HG03378 (cell line): ENCODE measurements at regions not wholly inside any gene's neighbourhood (a gene's known extent, or its start where the extent isn't known, plus 50 kb on each side); places are given as distances from the start of the nearest gene placed in this dataset.

ENCODE experiments used
- ATAC-seq: cut with Tn5 transposase; IDR thresholded peaks from one replicate; pipeline ENCODE4 v1.9.1; 2021; ENCODE audit warnings: mild to moderate bottlenecking, moderate library complexity; ENCODE audit not compliant: unreplicated experiment

DNA sequence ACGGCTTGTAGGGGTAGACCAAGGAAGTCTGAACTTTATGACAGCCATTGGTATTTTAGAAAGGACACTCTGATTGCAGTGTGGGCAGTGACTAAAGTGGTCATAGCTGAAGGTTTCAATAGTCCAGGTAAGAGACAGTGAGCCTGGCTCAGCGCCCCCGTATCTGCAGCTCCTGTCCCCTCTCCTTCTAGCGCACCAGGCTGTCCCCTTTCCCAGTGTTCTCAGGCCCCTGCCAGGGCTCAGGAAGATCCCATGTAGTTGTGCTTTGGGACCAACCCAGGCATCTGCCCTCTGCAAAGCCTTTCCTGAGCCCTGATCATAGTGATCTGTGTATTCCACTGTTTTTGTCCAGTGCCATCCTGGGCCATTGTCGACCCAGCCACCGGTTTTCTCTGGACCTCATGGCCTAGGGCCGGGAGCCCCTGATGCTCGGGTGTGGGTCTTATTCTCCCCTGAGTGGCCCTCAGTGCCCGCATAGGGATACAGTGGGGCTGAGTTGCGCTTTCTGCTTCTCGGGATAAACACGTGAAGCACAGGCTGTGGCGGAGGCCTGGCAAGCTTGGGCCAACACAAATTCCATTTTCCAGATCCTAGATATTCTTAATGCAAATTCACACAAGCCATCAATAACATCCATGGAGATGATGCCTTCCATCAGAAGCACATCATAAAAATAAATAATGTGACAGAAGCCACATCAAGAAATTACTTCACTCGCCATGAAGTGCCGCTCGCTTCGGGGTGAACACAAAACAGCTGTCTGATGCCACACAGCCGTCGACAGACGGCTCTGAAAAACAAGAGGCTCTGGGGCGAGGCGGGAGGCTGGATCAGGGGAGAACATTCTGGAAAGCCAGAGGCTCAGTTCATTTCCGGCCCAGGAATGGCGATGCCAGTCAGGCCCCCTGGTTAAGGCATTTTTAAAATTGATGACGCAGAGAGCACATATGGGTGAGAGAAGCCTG is 805.0 kb downstream of the TBC1D22A start:
- no peak for ATAC-seq

DNA sequence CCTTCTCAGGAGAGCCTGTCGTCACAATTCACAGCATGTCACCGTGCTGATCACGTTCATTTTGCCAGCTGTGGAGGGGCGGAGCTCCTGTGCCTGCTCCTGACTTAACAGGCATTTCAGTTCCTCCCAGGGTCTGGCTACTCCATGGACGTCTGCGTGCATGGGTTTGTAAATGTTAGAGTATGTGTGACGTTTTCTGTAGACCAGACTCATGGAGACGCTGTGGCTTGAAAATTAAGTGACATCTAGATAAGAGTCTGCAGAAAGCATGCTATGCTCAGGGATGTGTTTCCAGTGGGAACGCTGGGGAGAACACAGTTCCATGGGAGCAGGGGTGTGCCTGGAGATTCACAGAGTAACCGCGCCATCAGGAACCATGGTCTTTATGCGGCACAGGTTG is 804.0 kb downstream of the TBC1D22A start:
- no peak for ATAC-seq

DNA sequence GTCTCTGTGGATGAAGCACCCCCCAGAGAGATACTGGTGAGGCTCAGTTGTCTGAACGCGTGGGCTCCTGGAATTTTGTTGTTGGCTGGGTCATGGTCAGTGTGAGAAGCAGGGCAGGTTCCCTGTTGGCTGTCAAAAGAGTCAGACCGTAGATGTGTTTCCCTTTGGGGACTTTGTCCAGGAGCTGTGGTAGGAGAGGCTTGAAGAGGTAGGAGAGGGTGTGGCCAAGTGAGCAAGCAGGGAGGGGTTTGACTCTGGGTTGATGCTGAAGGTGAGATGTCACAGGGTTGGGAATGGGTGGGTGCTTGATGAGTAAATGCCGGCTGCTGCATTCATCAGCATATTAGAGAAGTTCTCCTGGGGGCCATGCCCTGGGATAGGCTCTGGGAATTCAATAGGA is 803.2 kb downstream of the TBC1D22A start:
- no peak for ATAC-seq

DNA sequence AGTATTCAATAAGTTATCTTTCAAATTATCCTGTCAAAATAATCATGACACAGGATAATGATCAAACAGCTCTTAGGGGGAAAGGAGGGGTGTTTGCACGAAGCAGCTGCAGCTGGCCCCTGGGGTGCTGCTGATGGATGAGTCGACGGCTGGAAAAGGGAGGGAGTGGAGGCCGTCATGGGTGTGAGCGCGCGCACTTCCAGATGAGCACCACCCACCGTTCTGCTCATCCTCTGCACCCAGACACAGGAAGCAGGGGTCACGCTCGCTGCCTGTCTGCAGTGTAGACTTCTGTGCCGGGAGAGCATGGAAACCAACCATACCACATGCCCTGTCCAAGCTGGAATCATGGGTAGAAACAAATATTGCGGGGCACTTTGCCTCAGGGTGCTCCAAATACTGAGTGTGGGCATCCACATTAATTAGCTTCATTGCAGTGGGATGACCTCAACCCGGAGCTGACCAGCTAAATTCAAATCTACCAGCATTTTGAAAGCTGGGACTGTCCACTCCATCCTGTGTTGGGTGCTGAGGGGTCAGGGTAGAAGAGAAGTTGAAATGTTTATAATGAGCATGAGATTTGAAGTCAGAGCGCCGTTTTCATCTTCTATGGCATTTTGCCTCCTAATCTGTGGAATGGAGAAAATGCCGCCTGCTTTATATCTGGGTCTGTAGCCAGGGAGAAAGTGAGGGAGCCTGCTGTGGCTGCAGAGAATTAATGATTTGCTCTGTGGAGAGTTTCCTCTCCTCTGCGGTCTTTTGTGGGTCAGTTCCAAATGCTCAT is 802.4 kb downstream of the TBC1D22A start:
- ATAC-seq = no peak

DNA sequence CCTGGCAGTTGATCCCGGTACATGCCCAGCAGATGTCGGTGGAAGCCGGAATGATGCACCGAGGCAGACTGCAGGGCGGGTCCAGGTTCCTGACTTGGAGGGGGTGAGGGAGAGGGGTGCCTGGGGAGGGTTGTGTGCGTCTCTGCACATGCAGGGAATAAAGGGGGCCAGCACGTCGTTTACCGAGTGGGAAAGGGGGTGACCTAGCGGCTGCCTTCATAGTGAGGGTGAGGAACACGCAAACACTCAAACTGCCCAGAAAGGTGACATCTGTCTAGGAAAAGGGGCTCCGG is 801.7 kb downstream of the TBC1D22A start:
- ATAC-seq = no peak

DNA sequence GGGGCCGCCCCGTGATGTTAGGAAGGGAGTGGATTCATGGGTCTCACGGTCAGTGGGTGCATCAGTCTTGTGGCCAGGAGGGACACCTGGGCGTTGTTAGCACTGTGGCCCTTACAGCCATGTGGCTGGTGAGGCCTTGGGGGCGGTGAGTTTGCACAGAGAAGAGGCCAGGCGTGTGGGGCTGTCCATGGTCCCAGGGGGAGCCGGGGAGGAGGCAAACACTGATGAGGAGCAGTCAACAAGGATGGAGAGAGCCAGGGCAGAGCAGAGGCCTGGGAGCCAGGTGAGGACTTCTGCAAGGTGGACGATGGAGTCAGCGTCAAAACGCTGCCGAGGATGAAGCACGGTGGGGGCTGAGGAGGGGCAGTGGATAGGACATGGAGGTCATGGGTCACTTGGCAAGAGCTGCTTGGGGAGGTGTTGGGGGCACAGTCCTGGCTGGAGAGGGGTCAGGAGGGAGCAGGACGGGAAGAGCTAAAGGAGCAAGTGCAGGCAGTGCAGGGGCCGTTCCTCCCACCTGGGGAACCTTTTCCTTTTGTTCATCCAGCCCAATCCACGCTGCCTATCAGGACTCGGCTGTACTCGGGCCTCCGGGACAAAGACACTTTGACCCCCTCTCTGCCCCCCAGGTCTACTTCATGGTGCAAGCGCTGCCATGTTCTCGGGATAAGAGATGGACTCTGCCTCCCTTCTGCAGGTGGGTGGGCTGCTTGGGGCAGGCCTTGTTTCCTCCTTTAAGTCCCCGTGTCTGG is 801.1 kb downstream of the TBC1D22A start:
- no peak for ATAC-seq

DNA sequence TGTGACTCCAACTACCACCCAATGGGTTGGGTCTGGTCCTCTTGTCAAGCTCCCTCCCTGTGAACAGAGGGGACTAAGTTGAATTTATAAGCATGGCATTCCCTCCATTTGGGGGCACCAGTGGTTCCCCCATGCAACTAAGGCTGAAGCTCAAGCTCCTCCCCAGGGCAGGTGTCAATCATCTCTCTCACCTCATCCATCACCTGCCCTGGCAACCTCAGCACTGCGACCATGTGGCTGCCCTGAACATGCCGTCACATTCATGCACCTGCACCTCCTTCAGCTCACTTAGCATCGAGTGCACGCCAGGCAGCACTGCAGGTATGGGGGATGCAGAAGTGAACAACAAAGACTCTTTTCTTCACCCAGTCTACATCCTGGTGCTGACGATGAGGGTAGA is 799.3 kb downstream of the TBC1D22A start:
- ATAC-seq = no peak

DNA sequence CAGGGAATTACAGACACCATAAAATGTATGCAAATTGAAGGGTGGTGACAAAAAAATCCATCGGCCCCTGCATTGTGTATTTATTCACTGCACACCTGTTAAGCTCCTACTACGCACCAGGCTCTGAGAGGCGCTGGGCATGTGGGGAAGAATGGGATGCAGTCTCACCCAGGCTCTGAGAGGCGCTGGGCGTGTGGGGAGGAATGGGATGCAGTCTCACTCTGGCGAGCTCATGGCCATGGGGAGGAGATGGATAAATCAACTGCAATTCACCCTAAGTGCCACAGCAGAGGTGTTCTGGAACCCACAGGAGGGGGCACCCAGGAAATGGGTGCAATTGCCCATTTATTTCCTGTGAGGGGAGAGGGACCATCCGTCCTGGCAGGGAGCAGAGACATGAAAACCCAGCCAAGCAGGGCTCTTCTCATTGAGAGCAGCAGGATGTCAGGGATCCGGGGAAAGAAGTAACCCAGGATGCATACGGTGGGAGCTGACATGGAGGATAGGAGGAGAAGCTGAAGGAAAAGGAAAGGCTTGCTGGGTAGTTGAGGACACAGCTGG is 798.7 kb downstream of the TBC1D22A start:
- ATAC-seq = no peak

DNA sequence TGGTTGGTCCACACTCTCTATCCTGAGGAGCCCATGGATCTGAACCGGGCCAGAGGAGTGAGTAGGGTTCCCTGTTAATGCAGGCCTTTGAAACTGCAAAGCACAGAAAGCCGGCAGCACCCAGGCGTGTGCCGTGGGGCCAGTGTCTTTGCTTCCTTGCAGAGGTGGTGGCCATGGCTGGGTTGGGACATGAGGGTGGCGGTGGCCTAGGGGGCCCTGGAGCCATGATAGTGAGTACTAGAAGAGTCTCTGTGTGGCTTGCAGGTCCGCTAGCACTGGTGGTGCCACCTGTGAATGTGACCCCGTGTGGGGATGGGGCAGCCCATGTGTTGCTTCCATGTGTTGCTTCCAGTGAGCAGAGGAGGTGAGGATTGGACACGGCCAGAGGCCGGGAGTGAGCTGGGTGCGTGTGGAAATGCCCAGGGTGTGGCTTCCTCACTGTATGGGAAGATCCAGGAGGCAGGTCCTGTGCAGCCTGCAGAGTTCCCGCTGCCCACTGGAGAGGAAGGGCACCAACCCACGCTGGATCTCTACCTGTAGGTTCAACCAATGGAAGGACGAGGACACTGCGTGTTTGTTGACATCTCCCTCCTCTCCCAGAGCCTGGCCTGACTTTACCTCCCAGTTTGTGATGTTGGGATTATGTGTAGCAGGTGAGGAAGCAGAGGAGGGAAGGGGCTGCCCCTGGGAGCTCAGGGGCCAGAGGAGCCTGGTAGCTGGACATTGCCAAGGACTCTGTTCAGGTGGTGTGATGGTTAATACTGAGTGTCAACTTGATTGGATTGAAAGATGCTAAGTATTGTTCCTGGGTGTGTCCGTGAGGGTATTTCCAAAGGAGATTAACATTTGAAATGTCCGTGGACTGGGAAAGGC is 796.6 kb downstream of the TBC1D22A start:
- ATAC-seq = no peak

DNA sequence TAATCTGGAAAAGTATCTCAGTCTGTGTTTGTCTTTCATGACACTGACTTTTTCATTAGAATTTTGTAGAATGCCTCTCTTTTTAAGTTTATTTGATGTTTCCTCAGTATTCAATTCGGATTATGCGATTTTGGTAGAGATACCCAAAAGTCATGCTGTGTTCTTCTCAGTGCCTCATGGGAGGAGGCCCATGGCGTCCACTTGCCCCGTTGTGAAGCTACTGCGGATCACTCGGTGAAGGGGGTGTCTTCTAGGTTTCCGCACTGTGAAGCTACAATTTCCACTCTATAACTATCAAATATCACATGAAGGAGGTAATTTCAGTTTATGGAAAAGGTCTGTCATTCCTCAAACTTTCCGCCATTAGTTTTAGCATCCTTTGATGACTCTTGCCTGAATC is 794.0 kb downstream of the TBC1D22A start:
- ATAC-seq = no peak

DNA sequence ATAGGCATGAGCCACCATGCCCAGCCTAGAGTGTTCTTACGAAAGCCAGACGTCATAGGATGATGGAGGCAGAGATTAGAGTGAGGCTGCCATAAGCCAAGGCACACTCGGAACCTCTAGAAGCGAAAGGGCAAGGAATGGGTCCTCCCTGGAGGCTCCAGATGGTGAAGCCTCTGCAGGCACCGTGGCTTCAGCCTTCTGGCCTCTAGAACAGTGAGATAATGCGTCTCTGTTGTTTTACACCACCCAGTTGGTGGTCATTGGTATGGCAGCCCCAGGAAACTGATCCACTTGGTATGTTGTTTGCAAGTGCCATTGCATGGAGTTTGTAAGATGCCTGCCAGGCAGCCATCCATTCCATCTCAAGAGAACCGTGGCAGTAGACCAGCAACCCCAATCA is 791.0 kb downstream of the TBC1D22A start:
- no peak for ATAC-seq

DNA sequence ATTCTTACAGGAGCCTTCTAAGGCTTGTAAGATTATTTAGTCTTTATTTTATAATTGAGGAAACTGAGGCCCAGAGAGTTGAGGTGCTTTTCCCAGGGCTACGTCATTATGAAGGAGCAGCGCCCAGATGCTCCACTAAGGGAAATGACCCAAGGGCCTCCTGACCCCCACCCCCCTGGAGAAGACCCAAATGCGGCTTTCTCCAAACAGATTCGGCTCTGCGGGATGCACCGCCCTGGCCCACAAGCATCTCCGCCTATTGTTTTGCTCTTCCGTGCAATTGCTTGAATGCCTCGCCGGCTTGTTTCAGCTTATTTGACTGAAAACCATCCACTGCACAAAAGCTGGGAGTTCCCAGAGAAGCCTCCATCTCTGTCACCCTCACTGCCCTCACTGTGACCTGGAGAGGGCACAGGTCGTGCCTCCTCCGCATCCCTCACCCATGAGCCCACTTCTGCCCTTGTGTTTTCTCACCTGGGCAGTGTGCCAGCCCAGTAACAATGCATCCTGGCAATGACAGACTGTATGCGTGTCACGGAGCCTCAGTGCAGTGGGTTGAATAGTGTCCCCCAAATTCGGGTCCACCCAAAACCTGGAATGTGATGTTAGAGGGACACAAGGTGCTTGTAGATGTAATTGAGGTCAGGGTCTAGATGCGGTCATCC is 790.2 kb downstream of the TBC1D22A start:
- ATAC-seq = no peak

DNA sequence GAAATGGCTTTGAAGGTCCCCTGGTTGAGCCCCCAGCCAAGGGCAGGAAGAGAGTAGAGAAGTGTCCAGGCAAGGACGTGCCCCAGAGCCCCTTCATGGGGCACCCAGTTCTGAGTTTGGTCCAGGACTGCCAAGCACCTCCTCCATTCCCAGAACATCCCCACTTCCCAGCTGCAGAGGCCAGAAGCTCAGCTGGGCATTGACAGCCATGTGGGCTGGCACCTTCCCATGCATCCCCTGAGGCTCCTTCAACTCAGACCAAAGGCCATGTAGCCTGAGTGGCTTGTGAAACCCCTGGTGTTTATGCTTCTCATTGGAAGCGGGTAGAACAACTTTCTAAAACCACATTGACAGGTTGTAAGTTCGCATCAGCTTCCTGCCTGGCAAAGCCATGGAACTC is 789.6 kb downstream of the TBC1D22A start:
- ATAC-seq = no peak

DNA sequence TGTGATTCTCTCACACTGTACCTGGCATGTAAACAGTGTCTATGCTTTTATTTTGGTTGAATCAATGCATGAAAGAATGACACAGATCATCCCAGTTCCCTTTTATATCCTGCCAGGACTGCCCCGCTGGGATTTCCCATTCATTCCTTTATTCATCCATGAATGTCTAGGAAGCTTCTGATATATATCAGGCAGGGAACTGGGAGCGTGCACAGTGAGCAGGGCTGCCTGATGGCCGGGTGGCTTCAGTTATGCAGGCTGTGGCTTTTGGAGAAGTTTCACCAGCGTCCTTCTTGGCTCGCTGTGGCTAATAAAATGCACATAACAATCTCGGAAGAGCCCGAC is 789.0 kb downstream of the TBC1D22A start:
- ATAC-seq = no peak

DNA sequence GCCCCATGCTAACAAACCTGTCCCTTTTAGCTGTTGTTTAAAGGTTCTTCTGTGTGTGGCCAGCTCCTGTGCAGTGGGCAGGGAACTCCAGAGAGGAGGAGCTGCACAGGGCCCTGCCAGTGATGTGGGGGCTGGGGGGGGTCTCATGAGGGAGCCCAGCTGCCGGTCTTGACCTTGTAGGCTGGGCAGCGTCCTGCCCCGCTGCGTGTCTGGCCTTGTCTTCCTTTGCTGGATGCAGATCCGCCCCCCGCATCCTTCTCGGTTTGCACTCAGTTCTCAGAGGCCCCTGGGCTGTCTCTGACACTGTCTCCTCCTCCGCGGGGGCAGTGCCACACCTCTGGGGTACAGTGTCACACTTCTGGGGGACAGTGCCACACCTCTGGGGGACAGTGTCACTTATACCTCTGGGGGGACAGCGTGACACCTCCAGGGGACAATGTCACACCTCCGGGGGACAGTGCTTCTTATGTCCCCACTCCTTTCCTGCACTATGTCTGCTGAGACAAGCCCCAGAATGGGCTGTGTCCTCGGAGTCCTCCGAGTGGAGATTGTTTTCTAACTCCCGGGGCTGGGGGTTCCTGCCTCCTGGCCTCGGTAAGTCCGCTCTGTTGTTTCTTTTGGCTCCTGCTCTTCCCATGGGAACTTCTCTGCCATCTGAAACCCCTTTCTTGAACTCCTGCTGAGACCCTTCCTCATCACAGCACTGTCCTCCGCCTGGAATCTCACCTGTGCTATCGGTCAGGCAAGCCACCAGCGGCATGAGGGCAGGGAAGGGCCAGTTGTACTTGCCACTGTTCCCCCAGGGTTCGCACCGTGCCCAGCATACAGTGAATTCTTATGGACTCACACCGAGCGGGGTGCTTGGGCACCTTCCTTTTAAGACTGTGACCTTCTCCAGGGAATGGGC is 788.3 kb downstream of the TBC1D22A start:
- no peak for ATAC-seq

DNA sequence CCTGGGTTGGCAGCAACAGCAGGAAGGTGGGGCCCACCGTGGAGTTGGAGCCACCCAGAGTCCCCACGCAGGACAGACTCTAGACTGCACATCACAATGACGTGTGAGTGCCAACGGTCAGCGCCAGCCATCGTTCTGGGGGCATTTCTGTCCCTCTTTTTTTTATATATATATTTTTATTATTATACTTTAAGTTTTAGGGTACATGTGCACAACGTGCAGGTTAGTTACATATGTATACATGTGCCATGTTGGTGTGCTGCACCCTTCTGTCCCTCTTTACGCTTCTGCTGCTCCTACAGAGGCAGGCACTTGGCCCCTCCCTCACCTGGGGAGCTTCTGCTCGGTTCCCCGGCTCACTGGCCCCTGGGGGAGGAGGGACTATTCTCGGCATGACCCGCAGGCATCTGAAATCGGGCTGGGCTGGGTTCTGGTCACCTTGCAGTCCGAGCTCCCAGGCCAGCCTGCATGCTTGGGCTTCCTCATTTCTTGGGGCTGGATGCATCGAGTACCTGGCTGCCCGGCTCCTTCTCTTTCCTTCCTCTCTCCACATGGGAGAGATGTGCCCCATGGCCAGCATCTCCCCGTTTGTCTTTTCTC is 787.4 kb downstream of the TBC1D22A start:
- ATAC-seq = no peak

DNA sequence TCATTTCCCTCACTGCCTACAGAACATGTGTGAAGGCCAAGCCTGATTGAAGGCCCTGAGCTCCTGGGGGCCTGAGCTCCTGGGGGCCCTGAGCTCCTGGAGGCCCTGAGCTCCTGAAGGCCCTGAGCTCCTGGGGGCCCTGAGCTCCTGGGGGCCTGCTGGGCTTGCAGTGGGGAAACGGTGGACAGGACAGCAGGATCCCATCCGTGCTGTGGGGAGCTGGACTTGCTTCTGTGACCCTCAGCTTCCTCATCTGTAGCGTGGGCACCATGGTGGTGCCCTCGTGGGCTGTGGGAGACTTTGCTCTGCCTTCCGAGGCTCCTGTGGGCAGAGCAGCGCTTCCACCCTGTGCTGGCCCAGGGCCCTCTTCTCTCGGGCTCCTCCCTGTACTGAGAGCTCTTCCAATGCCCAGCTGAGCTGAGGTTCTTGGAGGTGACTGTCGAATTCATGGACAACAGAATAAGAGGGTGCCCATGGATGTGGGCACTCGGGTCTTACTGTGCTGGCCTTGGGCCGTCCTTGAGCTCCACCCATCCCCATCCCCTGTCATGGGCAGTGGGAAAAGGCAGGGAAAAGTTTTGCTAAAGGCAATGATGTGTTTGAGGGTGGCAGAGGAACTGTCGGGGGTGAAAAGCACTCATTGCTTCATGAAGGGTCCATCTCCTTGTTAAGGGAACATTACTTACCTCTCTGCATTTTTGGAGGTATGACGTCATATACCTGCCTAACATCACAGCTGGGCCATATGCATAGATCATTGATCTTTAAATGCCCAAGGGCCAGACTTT is 786.7 kb downstream of the TBC1D22A start:
- ATAC-seq = no peak
